HepG2 (cell line): ENCODE measurements at regions not wholly inside any gene's neighbourhood (a gene's known extent, or its start where the extent isn't known, plus 50 kb on each side); places are given as distances from the start of the nearest gene placed in this dataset.

Experiments used
- ATAC-seq: fragments of 200-7000 bp; cut with Tn5 transposase; 3 replicates; pipeline ENCODE4 v1.9.1; 2020; ENCODE audit warnings: mild to moderate bottlenecking, moderate library complexity
- BruUV-seq: library from RNA; stranded (reverse); fragments of 400-500 nt; replicated peaks from 2 replicates; lab custom pipeline; 2021; lab: Mats Ljungman, UMichigan
- CTCF ChIA-PET: fragments of 300-600 bp; formaldehyde crosslinking; extraction: SDS; loops from one replicate; lab custom pipeline; 2021; ENCODE audit warnings: low total read pairs, inconsistent platforms, low intra/inter-chr PET ratio; lab: Yijun Ruan, JAX
- POLR2A ChIA-PET: fragments of 350-600 bp; sonication (Branson Sonifier 250); formaldehyde crosslinking; loops from one replicate; lab custom pipeline; 2020; ENCODE audit warnings: antibody characterized with exemption, inconsistent platforms; lab: Yijun Ruan, JAX
- DNase-seq: peaks from one replicate; pipeline ENCODE4 v3.0.0-alpha.2; 2015; ENCODE audit warnings: low spot score
- FAIRE-seq: peaks from 3 replicates; lab custom pipeline; 2011; peaks lifted over from hg19 to GRCh38; lab: Jason Lieb, UNC
- H2AFZ ChIP-seq: one replicate; pipeline ENCODE4 v1.6.1; 2011; ENCODE audit warnings: low read length, inconsistent platforms
- H3K27ac ChIP-seq: fragments of 300-600 bp; 3 replicates; pipeline ENCODE4 v1.8.0; 2011; ENCODE audit warnings: mixed run types, mild to moderate bottlenecking, mixed read lengths, low read length, inconsistent platforms; ENCODE audit not compliant: insufficient read depth; ENCODE audit errors: extremely low read length
- H3K27me3 ChIP-seq, 2 experiments: fragments of 200-600 bp in 1 of 2; 2 replicates in 1 of 2; 3 replicates in 1 of 2; pipeline versions ENCODE4 v1.6.0 to v1.8.0; 2011; ENCODE audit warnings: low read length in 2 of 2, mild to moderate bottlenecking in 2 of 2, moderate library complexity in 2 of 2, inconsistent platforms in 1 of 2; ENCODE audit not compliant: insufficient read depth in 2 of 2, control insufficient read depth in 1 of 2
- H3K36me3 ChIP-seq, 2 experiments: fragments of 200-600 bp in 1 of 2; replicated peaks in 1 of 2; 2 replicates in 1 of 2; 3 replicates in 1 of 2; pipeline versions ENCODE4 v1.5.1 to v1.8.0; 2011; ENCODE audit warnings: low read length in 2 of 2, inconsistent platforms in 1 of 2; ENCODE audit not compliant: insufficient read depth in 2 of 2, control insufficient read depth in 1 of 2
- H3K4me1 ChIP-seq: 2 replicates; pipeline ENCODE4 v1.5.1; 2012; ENCODE audit warnings: low read length, inconsistent platforms; ENCODE audit not compliant: insufficient read depth
- H3K4me2 ChIP-seq: 2 replicates; pipeline ENCODE4 v1.6.0; 2011; ENCODE audit warnings: low read depth, low read length, inconsistent platforms
- H3K4me3 ChIP-seq, 3 experiments: fragments of 200-600 bp in 1 of 3; sonication (generic), shearing (Covaris generic) in 1 of 3; replicated peaks in 1 of 3; 2 replicates each; pipeline ENCODE4 v1.5.1; 2011 to 2016; ENCODE audit warnings: low read length in 3 of 3, inconsistent platforms in 2 of 3, low read depth in 2 of 3, mild to moderate bottlenecking in 2 of 3, control low read depth in 1 of 3, mixed read lengths in 1 of 3; ENCODE audit not compliant: insufficient read depth in 1 of 3
- H3K79me2 ChIP-seq: one replicate; pipeline ENCODE4 v1.6.1; 2011; ENCODE audit warnings: low read length, inconsistent platforms; ENCODE audit not compliant: insufficient read depth
- H3K9ac ChIP-seq: 2 replicates; pipeline ENCODE4 v1.6.0; 2011; ENCODE audit warnings: mild to moderate bottlenecking, low read depth, low read length, inconsistent platforms; ENCODE audit not compliant: insufficient read depth
- H3K9me3 ChIP-seq: 2 replicates; pipeline ENCODE4 v1.5.1; 2012; ENCODE audit warnings: mild to moderate bottlenecking, low read length
- H4K20me1 ChIP-seq: 2 replicates; pipeline ENCODE4 v1.6.0; 2011; ENCODE audit warnings: inconsistent platforms, mild to moderate bottlenecking, low read length, moderate library complexity; ENCODE audit not compliant: insufficient read depth
- IRX3 ChIP-seq: sonication (generic); formaldehyde crosslinking; IDR thresholded peaks from 2 replicates; pipeline ENCODE4 v1.8.1; 2023; ENCODE audit warnings: mild to moderate bottlenecking, low read depth, missing genetic modification reagents, borderline replicate concordance
- KDM3A ChIP-seq: IDR thresholded peaks from 2 replicates; pipeline ENCODE4 v1.6.1; 2018; ENCODE audit warnings: low read depth, missing compliant biosample characterization
- KLF9 ChIP-seq: IDR thresholded peaks from 2 replicates; pipeline ENCODE4 v1.6.1; 2016; ENCODE audit warnings: low read depth
- NCOR1 ChIP-seq: fragments of 200-600 bp; sonication (generic); IDR thresholded peaks from 2 replicates; pipeline ENCODE4 v1.7.0; 2017; ENCODE audit warnings: antibody characterized with exemption, low read length, borderline replicate concordance
- NFYC ChIP-seq: IDR thresholded peaks from 2 replicates; pipeline ENCODE4 v1.6.1; 2016; ENCODE audit warnings: missing genetic modification reagents, missing compliant biosample characterization
- PLSCR1 ChIP-seq: sonication (generic); formaldehyde crosslinking; IDR thresholded peaks from 2 replicates; pipeline ENCODE4 v1.5.0; 2020; ENCODE audit warnings: missing genetic modification reagents, mild to moderate bottlenecking, borderline replicate concordance
- TOE1 ChIP-seq: sonication (generic); formaldehyde crosslinking; IDR thresholded peaks from 2 replicates; pipeline ENCODE4 v1.4.0; 2020; ENCODE audit warnings: mild to moderate bottlenecking, missing genetic modification reagents
- ZNF749 ChIP-seq: sonication (generic); formaldehyde crosslinking; IDR thresholded peaks from 2 replicates; pipeline ENCODE4 v1.8.0; 2022; ENCODE audit warnings: mild to moderate bottlenecking, missing genetic modification reagents, moderate library complexity, borderline replicate concordance
- ZNF781 ChIP-seq: sonication (generic); formaldehyde crosslinking; IDR thresholded peaks from 2 replicates; pipeline ENCODE4 v1.5.1; 2020; ENCODE audit warnings: borderline replicate concordance, mild to moderate bottlenecking, missing genetic modification reagents; ENCODE audit errors: not compliant biosample characterization
- ZZZ3 ChIP-seq: sonication (generic); formaldehyde crosslinking; IDR thresholded peaks from 2 replicates; pipeline ENCODE4 v1.4.0; 2020; ENCODE audit warnings: missing genetic modification reagents, mild to moderate bottlenecking, borderline replicate concordance
- WGBS: methylation state at CpG from one replicate; pipeline ENCODE4 v1.1.6; 2017; ENCODE audit warnings: low lambda C conversion rate; 5-methylcytosine and 5-hydroxymethylcytosine counted together
- in situ Hi-C: cut with HindIII; loops from 2 replicates; pipeline ENCODE4 v1.10.0; 2017; ENCODE audit warnings: low pct_unique_long_range_greater_than_20kb; ENCODE audit not compliant: extremely low pct_ligation_motif_present
- intact Hi-C: fragments of 100-400 bp; cut with micrococcal nuclease; formaldehyde crosslinking; loops from one replicate; pipeline ENCODE4 v1.10.0; 2022; ENCODE audit not compliant: unreplicated experiment

DNA sequence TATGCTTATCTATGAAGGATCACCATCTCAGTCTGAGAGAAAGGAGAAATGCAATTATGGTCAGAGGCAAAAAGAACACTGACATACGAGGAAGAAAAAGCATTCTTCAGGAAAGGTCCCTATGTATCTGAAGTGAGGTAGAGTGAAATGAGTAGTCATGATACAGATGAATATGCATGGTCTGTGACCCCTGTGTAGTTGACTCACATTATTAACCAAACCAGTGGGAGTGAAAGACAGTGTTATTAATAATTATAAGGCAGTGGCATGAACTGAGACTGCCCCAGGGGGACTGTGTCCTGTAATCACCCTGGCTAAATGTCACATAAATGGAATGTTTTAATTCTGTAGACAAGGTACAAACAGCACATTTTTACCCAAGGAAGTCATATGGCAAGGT is 1320.2 kb upstream of the PCDH9 start:
- BruUV-seq: no TSS peak
- no peak overlapping the region for H3K9ac ChIP-seq
- DNase-seq: no peak
- POLR2A ChIA-PET: no interaction called here
- no peaks in the 10 kb centered on the region for H3K79me2 ChIP-seq
- 0 out of 2 replicates have a peak, but pooled peaks cover 5% of the 10 kb centered on the region for H3K9me3 ChIP-seq
- no peak overlapping the region for H3K4me2 ChIP-seq
- TF ChIP-seq NFYC (CRISPR knock-in tag) (no peak), ZNF749 (CRISPR knock-in tag) (no peak), TOE1 (CRISPR knock-in tag) (no peak), ZZZ3 (no peak), KLF9 (no peak), ZNF781 (CRISPR knock-in tag) (no peak), PLSCR1 (CRISPR knock-in tag) (no peak), KDM3A (CRISPR knock-in tag) (no peak), NCOR1 (no peak), IRX3 (CRISPR knock-in tag) (no peak)
- TF ChIP-seq, all 625 proteins: peak for 0
- H2AFZ ChIP-seq: no peak overlapping the region
- H3K27me3 ChIP-seq: no peaks in the 10 kb centered on the region
- in situ Hi-C loops: no loop called here
- H4K20me1 ChIP-seq: no peaks in the 10 kb centered on the region
- no peak for ATAC-seq
- FAIRE-seq: no peak
- no peak overlapping the region for H3K27ac ChIP-seq
- CTCF ChIA-PET: no interaction called here
- 8% methylated on average over 1 of the region's 1 CpG for WGBS
- intact Hi-C loops: no loop called here
- no peaks in the 10 kb centered on the region for H3K4me1 ChIP-seq
- no peak overlapping the region for H3K4me3 ChIP-seq
- no peaks in the 10 kb centered on the region for H3K36me3 ChIP-seq
